Limb (tissue), 2 donors: ENCODE measurements at regions not wholly inside any gene's neighbourhood (a gene's known extent, or its start where the extent isn't known, plus 50 kb on each side); places are given as distances from the start of the nearest gene placed in this dataset.

ENCODE experiments used
- DNase-seq, 2 donors: peaks; one replicate each; pipeline ENCODE4 v3.0.0-alpha.2; 2016; ENCODE audit errors: extremely low spot score in 2 of 2

DNA sequence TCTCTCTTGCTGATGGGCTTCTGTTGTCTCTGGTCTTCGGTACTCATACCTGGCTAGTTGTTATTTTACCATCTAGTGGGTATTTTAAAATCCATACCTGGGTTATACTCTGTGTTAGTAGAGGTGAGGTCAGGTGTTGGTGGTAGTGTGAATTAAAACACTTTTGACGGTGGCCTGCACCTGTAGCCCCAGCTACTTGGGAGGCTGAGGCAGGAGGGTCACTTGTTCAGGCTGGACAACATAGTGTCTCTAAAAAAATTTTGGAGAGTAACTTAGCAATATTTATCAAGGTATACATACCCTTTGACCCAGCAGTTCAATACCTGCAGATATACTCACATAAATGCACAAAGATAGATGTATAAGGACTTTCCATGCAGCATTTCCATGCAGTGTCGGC, 55.4 kb downstream of the GSX1 start:
- no peak for DNase-seq

DNA sequence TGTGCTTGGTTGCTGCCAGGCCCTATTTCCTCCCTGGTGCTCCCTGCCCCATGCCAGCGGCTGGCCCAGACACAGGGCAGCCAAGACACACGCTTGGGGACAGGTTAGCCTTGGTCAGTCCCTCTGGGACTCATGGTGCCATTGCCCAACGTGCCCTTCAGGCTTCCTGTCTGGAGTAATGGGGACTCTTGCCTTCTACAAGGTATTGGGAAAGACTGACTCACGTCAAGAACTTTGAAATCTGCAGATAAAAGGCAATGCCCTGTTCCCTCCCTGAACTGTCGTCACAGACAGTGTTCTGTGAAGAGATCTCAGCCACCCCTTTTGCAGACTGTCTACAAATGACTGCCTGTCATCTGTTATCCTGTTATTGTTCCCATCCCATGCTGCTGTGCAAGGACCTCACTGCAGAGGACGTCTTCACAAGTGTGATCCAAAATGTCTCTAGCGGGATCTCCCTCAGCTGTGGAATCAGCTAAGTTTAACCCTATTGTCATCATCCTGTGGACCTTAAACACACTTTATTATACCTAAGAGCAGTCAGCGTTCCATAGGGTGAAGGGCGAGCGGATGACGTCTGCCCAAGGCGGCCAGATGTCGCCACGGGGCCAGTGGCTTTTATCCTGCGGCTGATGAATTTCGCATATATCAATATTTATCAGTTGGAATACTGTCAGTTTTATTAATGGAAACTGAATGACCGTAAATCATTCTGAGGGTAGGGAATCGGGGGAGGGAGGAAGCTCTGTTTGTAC, 59.0 kb downstream of the GSX1 start:
- DNase-seq = no peak

DNA sequence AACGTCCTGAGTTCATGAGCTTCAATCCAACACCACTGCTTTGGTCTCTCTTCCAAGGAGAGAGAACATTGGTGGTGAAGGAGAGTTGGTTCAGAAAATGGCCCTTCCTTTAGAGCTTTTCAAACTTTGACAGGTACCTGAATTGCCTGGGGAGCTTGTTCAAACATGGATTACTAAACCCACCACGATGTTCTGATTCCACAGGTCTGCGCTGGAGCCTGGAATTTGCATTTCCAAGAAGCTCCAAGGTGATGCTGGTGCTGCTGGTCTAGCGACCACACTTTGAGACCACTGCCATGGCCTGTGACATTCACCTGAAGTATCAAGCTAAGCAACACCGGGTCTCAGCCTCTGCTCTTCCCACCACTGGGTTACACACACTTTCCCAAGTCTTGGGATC, 60.2 kb downstream of the GSX1 start:
- DNase-seq = no peak

DNA sequence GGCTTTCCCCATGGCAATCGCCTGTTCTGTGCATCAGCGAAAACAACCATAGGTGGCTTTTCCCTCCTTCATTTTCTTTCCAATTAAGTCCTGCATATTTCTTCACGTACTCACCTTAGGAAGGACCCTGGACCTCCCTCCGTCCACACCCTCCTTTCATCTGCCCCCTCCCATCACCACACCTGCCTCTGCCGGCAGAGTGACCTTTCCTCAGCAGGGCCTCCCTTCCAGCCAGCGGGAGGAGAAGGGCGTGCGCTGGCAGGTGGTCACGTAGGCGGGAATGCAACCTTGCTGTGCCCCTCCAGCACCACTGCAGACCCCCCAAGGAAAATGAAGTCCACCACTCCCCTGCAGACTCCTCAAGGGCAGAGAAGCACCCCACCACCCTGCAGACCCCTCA, 61.1 kb downstream of the GSX1 start:
- DNase-seq = no peak

DNA sequence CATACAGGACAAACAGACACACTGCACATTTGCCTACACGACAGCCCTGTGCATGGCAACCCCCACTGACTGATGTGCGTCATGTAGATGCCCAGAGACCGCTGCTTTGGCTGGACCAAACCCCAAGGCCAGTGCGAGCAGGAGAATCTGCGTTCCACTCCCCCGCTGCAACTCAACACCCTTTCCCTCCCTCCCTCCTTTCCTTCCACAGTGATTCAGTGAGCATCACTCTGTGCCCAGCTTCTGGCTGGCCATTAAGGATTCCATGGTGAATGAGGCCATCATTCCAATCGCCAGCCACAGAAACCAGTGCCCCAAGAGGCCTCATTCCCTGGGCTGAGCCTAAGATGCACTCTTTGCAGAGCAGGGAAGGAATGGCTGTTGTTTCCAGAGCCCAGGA, 61.6 kb downstream of the GSX1 start:
- no peak for DNase-seq

DNA sequence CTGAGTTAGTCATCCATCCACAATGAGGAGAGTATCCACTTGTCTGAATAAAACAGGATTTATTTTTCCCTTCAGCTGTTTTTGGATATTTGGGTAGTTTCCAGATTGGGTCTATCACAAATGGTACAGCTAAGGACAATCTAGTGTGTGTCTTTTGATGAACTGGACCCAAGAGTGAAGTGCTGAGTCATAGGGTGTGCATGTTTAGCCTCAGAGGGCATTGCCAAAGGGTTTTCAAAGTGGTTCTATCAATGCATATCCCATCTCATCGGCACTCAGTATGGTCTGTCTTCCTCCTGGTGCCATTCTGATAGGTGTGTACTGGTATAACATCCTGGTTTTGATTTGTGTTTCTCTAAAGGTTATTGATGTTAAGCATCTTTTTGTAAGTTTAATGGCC, 62.3 kb downstream of the GSX1 start:
- DNase-seq = no peak

DNA sequence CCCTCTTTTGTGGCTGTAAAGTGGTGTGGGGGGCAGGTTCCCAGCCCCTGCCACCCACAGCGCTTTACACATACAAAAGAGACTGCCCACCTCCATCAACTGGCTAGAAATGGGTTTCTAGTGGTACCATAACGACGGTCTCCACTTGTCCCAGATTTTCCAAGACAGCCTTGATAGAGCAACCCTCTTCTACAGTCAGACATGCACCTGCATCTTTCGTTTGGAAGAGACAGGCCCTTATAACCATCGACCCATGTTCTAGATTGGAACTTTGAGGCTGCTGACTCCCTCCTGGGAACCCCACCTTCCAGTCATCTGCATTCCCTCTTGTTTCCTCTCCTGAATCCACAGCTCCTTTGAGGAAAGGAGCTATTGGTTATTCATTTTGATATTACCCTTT, 63.1 kb downstream of the GSX1 start:
- DNase-seq = no peak

DNA sequence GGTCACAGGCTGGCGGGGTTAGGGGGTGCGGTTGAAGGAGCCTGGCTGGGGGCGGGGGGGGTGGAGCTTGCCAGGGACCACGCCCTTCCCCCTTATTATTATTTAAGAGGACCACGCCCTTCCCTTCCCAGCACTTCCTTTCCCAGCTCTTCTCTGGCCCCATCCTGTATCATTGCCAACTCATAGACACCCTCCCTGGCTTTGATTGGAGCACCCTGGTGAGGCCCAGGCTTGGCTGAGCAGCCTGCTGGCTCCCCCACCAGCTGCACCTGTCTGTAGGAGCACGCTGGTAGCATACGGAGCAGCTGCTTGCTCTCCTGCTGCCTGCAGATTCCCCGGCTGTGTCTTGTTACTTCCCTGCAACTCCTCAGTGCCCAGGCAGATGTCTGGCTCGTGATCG, 62.5 kb upstream of the PDX1 start:
- peak in 1 of 2 donors; percentile 7 for DNase-seq

DNA sequence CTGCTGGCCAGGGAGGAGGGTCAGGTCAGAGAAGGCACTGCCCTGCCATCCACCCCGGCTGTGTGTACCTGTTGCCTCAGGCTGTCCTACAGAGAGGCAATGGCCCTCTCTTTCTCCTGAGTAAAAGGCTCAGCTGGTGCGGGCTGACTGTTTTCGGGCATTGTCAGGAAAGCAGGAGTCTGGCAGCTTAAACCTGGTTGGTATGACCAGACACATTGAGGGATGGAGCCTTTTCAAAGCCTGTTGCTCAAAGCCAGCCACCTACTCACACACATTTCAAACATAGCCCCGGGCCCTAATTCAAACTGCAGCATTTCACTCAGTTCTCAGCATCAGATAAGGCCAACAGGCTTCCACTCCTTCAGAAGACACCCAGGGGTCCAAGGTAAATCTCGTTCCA, 61.8 kb upstream of the PDX1 start:
- DNase-seq = no peak

DNA sequence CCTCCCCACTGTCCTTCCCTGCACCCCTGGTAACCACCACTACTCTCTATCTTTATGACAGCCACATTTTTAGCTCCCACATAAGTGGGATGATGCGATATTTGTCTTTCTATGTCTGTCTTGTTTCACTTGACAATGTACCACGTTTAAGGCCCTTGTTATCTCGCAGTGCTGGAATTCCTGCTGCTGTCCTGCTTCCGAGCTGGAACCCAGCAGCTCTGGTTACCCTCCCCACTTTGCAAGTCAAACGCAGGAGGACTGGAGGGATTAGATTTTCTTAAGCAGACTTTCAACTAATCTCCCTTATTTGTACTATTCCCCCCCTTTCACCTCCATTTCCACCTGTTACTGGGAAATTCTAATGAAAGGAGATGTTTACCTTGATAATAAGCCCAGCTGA, 59.1 kb upstream of the PDX1 start:
- no peak for DNase-seq

DNA sequence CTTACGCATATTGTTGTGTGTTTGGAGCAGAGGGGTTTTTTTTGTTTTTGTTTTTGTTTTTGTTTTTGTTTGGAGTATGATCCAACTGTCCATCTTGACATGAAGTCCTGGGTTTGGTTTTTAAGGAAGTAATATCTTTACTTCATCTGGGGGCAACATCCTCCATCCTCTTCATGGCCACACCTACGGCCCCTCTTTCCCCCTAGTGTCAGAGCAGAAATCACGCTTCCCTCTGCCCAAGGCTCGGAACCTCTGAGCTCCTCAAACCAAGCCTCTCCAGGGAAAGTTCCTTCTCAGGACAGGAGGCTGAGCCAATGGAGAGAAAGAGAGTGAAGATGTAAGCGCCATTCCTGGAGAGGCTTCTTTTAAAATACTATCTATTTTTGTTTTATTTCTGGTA, 58.6 kb upstream of the PDX1 start:
- no peak for DNase-seq

DNA sequence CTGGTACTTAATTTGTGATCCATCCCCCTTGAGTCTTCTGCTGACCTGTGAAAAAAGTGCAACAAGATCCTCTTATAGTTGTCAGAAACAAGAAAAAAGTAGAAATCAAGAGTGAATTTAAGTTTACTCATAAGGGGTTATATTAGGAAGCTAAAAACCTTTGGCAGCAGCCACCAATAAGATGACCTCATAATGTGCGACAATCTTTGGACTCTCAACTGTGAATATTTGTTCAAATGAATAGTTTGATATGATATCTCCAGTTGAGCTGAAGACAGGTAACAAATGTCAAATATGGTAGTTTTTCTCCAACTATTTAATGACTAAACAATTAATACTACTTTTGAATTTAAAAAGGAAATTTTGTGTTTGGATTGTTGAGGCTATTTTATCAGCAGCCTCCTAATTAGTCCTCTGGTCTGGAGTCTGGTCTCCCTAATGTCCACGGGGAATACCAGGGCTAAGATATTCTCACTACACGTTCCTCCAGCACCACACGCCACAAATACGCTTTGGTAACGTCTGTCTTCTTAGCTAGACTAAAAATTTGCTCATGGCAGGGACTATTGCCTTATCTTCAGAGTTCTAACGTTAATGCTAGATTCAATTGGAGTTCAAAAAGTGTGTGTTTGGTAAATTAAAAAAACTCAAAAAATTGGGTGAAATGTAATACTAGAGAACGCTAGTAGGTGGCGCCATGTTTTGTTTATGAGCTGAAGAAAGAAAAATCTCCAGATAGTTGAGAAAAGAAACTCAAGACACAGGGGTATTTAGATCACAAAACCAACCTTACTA, 51.0 kb upstream of the PDX1 start:
- DNase-seq = no peak

DNA sequence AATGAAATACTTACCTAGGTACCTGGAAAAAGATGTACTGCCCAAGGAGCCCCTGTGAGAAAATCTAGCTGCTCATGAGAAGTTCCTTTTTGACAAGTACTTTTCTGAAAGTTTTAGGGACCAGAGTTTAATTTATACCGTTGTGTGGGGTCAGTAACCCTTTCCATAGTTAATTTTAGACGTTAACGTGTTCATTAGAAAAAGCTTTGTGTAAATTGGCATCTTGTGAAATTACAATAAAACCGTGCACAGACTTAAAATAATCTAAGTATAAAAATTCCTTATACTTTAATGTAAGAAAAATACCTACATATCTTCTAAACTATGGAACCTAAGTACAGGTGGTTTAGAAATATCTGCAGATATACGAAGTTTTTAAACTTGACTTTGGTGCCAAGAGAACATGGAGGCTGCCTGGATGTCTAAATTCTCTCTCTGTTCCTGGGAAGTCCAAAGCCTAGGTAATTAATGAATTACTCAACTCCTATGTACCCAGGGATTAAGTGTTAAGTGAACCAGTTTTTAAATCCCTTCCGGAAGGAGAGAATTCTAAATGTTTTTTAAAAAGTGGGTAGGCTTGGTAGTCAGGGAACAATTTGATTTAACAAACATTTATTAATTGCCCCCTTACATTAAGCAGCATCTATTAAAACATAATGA, 50.2 kb upstream of the PDX1 start:
- DNase-seq = no peak
